HG03558 (cell line): ENCODE measurements at regions not wholly inside any gene's neighbourhood (a gene's known extent, or its start where the extent isn't known, plus 50 kb on each side); places are given as distances from the start of the nearest gene placed in this dataset.
A peak's percentile ranks its signal among the peaks of the same experiment; 100 is the strongest.
"Not testable (repeated sequence)": the region's sequence is repeated elsewhere in the genome, so short reads cannot be mapped to it uniquely, and the experiment has no call there.

Experiments
- ATAC-seq: cut with Tn5 transposase; IDR thresholded peaks from one replicate; pipeline ENCODE4 v1.9.1; 2021; ENCODE audit warnings: moderate number of reproducible peaks; ENCODE audit not compliant: unreplicated experiment; ENCODE audit errors: extremely low read depth

DNA sequence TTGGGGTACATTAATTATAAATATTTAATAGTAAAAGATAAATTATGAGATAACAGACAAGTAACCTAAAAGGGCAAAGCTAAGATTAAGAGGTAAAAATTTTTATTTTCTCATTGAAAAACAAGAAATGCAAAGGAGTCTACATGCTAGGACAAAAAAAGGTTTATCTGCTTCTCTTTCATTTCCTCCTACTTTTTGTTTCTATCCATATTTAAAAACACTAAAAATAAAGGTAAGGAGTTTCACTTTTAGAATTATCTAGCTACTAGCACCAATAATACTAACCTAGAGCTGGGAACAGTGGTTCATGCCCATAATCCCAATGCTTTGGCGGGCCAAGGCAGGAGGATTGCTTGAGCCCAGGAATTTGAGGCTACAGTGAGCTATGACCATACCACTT lies 1551.7 kb upstream of the SLC39A10 start:
- no peak for ATAC-seq

DNA sequence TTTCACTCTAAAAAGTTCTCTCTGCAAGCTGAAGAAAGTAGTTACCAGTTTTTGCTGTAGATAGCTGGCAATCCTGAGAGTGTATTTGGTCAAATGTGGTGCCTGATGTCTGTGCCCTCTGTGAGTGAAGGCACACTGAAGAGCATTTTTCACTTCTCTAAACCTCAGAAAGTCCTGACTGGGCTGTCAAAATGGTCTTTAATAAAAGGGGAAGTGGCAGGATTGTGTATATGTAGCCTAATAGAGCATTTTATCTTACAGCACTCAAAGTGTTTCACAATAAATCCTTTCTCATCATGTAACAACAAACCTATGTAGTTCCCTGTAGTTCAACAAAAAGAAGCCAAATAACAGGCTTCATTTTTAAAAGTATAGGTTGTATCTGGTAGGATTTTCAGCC lies 1552.3 kb upstream of the SLC39A10 start:
- peak; percentile 86 for ATAC-seq

DNA sequence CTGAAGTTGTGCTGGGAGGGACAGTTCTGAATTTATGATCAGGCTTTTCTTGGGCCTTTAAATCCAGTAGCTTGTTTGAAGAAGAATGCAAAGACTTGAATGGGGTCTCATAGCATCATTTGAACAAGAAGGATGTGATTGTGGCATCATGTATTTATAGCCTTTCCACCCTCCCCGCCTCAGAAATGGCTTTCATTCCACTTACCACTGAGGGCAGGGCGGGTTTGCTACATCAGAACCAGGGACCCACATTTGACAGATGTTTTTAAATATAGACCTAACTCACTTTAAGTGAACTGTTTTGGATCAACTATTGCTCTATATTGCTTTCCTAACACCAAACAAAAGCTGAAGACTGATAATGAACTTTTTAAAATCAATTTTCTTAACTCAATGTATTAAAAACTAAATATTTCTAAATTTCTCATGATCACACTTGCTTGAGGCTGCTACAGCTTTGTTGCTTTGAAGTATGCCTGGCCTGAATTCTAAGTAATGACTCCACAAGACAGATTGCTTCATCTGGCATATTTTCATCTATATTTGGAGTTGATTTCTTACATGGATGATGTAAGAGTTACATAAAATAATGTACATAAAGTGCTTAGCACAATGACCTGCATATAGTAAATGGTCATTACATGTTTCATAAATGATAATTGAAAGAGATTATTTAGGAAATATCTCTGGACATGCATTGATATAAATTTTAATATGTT lies 1552.9 kb upstream of the SLC39A10 start:
- no peak for ATAC-seq

DNA sequence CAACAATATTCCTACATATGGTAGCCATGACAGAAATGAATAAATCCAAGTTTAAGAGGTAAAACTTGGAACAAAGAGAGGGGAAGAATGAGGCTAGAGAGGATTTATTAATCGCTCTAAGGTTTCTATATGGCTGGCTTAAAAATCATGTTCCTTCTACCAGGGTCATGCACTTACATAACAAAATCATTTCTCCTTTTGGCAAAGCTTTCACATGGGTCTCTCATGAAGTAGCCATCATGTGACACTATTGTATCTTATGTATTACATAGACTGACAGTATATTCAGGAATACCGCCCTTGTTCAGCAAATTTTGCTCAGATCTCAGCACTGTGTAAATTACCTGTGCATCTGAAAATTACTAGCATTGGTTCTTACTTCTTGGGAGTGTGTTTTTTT lies 1554.5 kb upstream of the SLC39A10 start:
- no peak for ATAC-seq

DNA sequence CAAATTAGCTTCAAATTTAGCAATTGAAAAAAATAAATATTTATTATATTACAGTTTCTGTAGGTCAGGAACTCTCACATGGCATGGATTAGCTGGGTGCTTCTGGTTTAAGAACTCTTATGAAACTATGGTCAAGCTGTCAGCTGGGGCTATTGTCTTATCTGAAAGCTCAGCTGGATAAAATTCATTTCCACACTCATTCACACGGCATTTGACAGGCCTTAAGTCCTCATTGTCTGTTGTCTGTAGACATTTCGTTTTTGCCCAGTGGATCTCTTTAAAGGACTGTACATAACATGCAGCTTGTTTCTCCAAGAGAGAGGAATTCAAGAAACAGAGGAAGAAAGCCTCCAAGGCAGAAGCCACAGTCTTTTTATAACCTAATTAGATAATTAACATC lies 1556.8 kb upstream of the SLC39A10 start:
- ATAC-seq: no peak

DNA sequence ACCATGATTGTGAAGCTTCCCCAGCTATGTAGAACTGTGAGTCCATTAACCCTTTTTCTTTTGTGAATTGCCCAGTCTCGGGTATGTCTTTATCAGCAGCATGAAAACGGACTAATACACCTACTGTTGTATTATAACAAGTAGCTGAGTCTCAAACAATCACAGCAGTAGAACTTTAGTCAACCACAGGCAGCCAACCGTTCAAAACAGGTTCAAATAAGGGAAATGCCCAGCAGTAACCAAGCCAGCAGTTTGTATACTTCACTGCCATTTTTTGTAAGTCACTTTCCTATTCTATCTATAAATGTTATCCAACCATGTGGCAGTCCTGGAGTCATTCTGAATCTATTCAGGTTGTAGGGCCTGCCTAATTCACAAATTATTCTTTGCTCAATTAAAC lies 1560.6 kb upstream of the SLC39A10 start:
- ATAC-seq: no peak

DNA sequence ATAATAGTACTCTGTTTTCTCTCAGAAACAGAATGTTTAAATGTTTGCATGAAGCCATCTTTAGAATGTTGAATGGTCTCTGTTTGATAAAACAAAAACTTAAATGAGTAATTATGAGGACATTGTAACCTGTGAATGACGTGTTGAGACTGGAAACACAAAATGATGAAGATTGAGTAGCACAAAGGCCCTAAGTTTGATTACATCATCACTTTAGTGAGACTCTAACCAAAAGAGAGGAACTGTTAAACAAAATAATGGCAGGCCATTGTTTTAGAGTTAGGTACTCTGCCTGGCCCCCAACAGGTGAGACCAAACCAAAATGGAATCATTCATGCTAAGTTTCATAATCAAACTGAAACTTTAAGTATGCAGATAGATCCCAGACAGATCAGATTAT lies 1561.7 kb upstream of the SLC39A10 start:
- no peak for ATAC-seq

DNA sequence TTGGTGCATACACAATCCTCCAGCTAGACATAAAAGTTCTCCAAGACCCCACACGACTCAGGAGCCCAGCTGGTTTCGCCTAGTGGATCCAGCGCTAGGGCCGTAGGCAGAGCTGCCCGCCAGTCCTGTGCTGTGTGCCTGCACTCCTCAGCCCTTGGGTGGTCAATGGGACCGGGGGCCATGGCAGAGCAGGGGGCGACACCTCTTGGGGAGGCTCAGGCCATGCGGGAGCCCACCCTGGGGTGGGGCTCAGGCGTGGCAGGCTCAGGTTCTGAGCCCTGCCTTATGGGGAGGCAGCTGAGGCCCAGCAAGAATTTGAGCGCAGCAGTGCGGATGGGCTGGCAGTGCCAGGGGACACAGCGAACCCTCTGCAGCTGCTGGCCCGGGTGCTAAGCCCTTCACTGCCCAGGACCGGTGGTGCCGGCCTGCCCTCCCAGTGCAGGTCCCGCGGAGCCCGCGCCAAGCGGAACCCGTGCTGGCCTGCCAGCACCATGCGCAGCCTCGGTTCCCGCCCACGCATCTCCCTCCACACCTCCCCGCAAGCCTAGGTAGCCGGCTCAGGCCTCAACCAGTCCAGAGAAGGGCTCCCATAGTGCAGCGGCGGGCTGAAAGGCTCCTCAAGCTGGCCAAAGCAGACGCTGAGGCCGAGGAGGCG lies 1566.6 kb upstream of the SLC39A10 start:
- ATAC-seq: no peak

DNA sequence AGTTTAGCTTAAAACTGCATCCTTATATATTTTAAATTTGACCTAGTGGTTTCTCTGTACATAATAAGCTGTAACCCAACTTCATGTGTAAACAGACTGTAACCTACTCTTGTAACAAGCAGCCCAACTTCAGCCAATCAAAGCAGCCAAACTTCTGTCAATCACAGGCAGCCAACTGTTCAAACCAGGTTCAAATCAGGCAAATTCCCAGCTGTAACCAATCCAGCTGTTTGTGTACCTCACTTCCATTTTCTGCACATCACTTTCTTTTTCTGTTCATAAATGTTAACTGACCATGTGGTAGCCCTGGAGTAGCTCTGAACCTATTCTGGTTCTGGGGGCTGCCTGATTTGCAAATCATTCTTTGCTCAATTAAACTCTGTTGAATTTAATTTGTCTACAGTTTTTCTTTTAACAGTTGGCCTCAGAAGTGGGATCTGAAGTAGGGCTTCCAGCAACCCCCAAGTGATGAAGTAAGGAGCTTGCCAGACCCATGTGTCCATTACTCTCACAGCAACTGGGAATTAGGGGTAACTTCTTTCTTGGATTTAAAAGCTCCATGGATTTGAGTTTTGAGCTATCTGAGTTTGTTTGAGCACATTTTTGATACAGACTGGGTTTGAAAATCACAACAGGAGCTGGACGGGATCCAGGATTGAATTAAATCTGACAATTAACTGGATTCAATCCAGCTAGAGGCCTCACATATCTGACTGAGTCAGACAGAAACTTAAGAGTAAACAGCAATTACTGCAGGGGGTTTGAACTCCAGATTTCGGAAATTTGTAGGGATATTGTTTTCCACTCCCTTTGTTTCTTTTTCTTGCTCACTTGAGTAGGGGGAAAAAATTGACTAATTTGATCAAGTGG lies 1569.7 kb upstream of the SLC39A10 start:
- ATAC-seq: no peak

DNA sequence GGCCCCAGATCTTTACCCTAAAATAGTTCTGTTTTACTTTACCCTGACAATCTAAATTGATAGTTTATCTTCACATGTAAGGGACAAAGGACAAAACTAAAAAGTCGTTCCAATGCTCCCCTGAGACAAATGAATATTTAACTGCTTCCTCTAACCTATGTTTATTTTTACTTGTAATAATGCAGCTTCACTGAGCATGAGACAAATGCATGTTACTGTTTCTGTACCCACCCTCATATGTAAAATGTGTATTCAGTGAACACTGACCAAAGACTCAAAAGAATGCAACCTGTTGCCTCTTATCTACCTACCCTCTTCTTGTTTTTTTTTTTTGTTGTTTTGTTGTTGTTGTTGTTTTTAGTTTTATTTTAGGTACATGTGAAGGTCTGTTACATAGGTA lies 1570.9 kb upstream of the SLC39A10 start:
- ATAC-seq: no peak

DNA sequence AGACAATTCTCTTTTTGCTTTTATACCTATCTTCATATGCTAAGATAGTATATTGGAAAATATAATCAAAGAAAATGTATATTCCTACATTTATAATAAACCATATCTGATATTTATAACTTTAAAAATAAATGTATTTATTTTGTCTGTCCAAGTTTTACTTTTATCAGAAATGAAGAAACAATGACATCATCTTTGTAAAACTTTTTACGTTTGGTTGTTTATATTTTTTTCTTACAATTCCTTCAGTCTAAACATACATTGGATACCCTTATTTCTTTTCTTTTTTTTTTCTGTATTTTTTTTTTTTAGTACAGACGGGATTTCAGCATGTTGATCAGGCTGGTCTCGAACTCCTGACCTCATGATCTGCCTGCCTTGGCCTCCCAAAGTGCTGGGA lies 1577.0 kb upstream of the SLC39A10 start:
- no peak for ATAC-seq

DNA sequence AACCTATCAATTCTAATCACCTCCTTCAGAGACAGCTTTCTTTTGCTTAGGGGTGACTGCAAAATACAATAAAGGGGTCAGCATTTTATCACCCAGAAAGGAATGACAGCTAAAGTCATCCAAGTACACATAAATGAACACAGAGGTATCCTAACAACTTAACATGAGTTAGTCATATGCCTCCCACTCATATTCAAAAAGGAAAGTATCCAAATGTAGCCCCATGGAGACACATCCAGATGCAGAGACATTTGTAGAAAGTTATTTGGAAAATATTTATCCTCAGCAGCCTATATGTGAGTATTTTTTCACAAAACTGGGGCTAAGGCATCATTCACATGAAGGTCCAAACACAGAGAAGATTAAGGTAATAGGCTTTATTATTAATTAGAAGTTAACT lies 1579.7 kb upstream of the SLC39A10 start:
- no peak for ATAC-seq

DNA sequence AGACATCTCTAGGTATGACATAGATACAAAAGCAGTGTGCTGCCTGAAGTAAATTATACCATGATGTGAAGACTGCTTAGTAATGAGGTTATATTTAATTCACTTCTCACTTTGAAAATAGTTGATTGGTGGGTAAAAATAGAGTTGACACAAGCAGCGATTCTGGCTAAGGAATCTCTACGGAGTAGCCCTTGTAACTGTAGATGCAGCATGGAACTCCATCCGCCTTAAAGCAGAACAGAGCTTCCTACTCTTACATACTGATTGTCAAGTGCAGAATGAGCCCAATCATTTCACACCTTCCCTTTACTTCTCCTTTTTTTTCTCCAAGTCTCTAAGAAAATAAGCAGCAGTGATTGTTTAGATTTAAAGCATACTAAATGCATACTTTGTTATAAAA lies 1594.6 kb upstream of the SLC39A10 start:
- ATAC-seq: no peak

DNA sequence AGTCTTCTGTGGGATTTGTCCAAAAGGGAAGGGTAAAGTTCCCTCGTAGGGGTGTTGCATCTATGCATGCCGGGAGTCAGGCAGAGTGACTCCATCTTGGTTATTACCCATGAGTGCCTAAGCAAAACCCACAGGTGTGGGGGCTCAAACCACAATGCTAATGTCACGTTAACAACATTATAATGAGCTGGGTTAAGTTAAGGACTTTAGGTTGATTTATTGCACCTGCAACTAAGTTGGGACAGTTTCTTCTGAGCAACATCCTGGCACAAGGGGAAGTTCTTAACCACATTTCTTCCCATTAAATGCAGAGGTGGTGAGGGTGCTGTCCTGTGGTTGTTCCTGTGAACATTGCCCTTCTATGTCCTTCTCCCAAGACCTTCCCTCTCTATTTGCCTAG lies 1596.8 kb upstream of the SLC39A10 start:
- ATAC-seq: no peak

DNA sequence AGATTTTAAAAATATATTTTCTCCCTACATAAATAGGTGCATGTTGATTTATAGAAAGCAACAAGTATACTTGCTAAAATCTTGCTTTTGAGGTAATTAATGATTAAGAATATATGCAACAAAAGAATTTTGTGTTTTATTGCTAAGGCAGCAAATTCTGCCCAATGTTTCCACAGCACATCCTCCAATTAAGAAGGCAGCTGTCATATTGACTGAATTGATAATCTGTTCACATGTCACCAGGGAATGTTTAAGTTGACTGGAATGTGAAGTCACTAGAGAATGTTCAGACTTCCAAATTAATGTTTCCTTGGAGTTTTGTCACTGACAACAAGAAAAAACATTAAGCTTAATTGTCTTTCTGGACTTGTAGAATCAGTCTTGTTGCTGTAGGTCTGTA lies 1602.7 kb upstream of the SLC39A10 start:
- no peak for ATAC-seq

DNA sequence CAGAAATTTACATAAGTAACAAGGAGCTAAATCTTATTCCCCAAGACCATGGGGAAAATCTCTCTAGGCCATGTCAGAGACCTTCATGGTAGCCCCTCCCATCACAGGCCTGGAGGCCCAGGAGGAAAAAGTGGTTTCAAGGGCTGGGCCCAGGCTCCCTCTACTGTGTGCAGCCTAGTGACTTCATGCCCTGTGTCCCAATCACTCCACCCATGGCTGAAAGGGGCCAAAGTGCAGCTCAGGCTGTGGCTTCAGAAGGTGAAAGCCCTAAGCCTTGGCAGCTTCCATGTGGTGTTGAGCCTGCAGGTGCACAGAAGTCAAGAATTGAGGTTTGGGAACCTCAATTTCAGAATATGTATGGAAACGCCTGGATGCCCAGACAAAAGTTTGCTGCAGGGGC lies 1612.7 kb upstream of the SLC39A10 start:
- ATAC-seq: no peak

DNA sequence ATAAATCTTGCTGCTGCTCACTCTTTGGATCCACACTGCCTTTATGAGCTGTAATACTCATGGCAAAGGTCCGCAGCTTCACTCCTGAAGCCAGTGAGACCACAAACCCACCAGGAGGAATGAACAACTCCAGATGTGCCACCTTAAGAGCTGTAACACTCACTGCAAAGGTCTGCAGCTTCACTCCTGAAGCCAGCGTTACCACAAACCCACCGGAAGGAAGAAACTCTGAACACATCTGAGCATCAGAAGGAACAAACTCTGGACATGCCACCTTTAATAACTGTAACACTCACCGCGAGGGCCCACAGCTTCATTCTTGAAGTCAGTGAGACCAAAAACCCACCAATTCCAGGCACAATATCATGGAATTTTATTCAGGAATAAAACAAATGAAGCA lies 1635.9 kb upstream of the SLC39A10 start:
- not testable (repeated sequence) for ATAC-seq

DNA sequence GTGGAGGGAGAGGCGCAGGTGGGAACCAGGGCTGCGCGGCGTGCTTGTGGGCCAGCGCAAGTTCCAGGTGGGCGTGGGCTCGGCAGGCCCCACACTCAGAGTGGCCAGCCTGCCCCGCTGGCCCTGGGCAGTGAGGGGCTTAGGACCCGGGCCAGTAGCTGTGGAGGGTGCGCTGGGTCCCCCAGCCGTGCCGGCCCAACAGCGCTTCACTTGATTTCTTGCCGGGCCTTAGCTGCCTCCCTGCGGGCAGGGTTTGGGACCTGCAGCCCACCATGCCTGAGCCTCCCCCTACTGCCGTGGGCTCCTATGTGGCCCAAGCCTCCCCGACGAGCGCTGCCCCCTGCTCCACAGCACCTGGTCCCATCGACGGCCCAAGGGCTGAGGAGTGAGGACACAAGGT lies 1636.9 kb upstream of the SLC39A10 start:
- no peak for ATAC-seq

DNA sequence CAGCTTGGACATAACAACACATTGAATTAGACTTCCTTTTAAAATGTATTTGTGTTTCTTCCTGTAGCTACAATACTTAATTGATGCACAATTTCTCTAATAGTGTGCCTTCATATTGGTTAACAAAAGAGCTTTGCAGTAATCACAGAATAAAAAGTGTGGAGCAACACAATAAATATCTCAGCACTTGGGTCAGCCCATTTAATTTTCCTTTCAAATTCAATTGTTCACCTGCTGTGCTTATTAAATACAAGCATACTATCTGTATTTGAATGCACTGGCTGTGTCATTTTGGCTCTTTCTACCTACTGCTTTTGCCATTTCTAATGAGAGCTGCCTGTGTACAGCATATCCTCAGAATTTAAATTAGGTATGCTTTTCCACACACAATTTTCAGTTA lies 1641.3 kb upstream of the SLC39A10 start:
- ATAC-seq: no peak

DNA sequence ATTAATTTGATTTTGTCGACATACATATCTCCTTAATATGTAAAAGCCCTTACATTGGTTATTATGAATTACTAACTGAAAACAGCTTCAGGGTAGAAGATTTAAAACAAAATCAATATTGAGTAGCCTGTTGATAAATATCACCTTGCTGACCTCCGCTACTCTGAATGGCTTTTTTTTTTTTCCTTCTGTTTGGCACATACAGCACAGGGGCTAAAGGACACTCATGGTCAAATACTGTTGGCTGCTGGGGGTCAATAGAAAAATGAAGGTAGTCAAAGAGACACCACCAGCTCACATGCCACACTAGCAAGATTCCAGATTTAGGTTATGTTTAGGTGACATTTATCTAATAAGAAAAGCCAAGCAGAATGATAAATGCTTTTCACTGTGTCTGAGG lies 1642.4 kb upstream of the SLC39A10 start:
- ATAC-seq: no peak

DNA sequence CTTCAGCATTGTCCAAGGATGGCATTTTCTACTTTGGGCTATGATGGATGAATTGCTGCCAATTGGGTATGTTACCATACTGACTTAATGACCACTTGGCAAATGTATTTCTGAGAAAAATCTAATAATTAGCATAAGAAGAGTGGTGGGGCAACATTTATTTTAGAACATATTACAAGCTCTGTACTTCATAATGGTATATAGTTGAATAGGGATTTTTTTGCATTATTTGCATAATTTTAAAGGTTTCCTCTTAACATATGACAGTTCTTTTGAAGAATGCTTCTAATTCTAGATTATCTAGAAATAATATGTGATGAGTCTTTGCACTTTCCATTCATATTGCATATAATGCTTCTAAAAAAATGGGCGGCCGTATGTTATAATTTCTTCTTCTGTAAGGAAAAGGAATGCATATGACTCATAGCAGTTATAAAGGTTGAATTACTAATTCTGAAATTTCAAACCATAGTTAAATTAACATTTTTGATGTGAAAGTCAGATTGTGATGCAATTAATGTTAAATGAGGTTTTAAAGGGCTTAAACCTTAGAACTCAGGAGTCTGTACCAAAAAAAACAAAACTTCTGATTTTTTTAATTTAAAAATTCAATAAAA lies 1652.3 kb upstream of the SLC39A10 start:
- no peak for ATAC-seq
